ENCODE measurements at regions not wholly inside any gene's neighbourhood (a gene's known extent, or its start where the extent isn't known, plus 50 kb on each side); places are given as distances from the start of the nearest gene placed in this dataset.

GRCh38 chr13:107642831-107643230, 572.5 kb downstream of the LIG4 start:
- TF ChIP-seq POLR2AphosphoS5 (IDR thresholded peaks at IDR 0.05; ENCODE audit: borderline replicate concordance, low read depth, low read length) (no peak), EZH2 (IDR thresholded peaks at IDR 0.05) (no peak)

Data from SK-N-MC (cell line).